SIG-M5 treated with dmso at 0.1 percent for 504 hours (cell line): ENCODE measurements at regions not wholly inside any gene's neighbourhood (a gene's known extent, or its start where the extent isn't known, plus 50 kb on each side); places are given as distances from the start of the nearest gene placed in this dataset.

Experiments used
- DNase-seq: peaks from one replicate; lab custom pipeline; 2025; ENCODE audit not compliant: unreplicated experiment; lab: John Stamatoyannopoulos, UW

GRCh38 chr15:96576596-96576995 is 246.1 kb downstream of the NR2F2 start:
- no peak for DNase-seq

GRCh38 chr15:96578393-96578792 is 247.9 kb downstream of the NR2F2 start:
- DNase-seq, result no peak

- no peak for DNase-seq
Observed at GRCh38 chr15:96581371-96581770, 250.9 kb downstream of the NR2F2 start.

- DNase-seq, result peak; percentile 67
Observed at GRCh38 chr15:96582473-96582872, 252.0 kb downstream of the NR2F2 start.

- peak; percentile 17 for DNase-seq
Observed at GRCh38 chr15:96583671-96584070, 253.2 kb downstream of the NR2F2 start.

GRCh38 chr15:96585484-96586386 is 255.2 kb downstream of the NR2F2 start:
- DNase-seq, result peak; percentile 80

GRCh38 chr15:96586901-96587300 is 256.4 kb downstream of the NR2F2 start:
- DNase-seq, result peak; percentile 86

- no peak for DNase-seq
Observed at GRCh38 chr15:96589864-96590263, 259.4 kb downstream of the NR2F2 start.

- no peak for DNase-seq
Observed at GRCh38 chr15:96593735-96594134, 263.2 kb downstream of the NR2F2 start.

- DNase-seq, result no peak
Observed at GRCh38 chr15:96595951-96596350, 265.5 kb downstream of the NR2F2 start.

- no peak for DNase-seq
Observed at GRCh38 chr15:96598514-96598913, 268.0 kb downstream of the NR2F2 start.

GRCh38 chr15:96599268-96599667 is 268.8 kb downstream of the NR2F2 start:
- DNase-seq, result no peak

- DNase-seq, result no peak
Observed at GRCh38 chr15:96600350-96600749, 269.9 kb downstream of the NR2F2 start.

GRCh38 chr15:96606617-96607016 is 276.1 kb downstream of the NR2F2 start:
- no peak for DNase-seq

- no peak for DNase-seq
Observed at GRCh38 chr15:96610757-96611156, 280.3 kb downstream of the NR2F2 start.

GRCh38 chr15:96612917-96613316 is 282.4 kb downstream of the NR2F2 start:
- DNase-seq, result no peak

GRCh38 chr15:96619174-96619573 is 288.7 kb downstream of the NR2F2 start:
- DNase-seq, result no peak

- DNase-seq, result no peak
Observed at GRCh38 chr15:96622714-96623113, 292.2 kb downstream of the NR2F2 start.

GRCh38 chr15:96625256-96625655 is 294.8 kb downstream of the NR2F2 start:
- DNase-seq, result no peak

- no peak for DNase-seq
Observed at GRCh38 chr15:96627031-96627568, 296.6 kb downstream of the NR2F2 start.

GRCh38 chr15:96629511-96629910 is 299.0 kb downstream of the NR2F2 start:
- DNase-seq, result no peak

GRCh38 chr15:96638793-96639192 is 308.3 kb downstream of the NR2F2 start:
- DNase-seq, result no peak

GRCh38 chr15:96645796-96646195 is 315.3 kb downstream of the NR2F2 start:
- no peak for DNase-seq
